ENCODE measurements at regions not wholly inside any gene's neighbourhood (a gene's known extent, or its start where the extent isn't known, plus 50 kb on each side); places are given as distances from the start of the nearest gene placed in this dataset.

- Histone ChIP-seq H3K4me3 (ENCODE audit: extremely low read depth in 1 of 4, insufficient read depth in 2 of 4, low read depth in 3 of 4, low read length in 4 of 4) (no peak overlapping the region), H2AK5ac (ENCODE audit: low read depth, low read length) (no peak overlapping the region), H4K20me1 (replicated peaks in 1 of 2; ENCODE audit: control insufficient read depth in 1 of 2, insufficient read depth in 2 of 2, low read length in 2 of 2) (no peaks in the 10 kb centered on the region), H3K36me3 (ENCODE audit: control insufficient read depth in 2 of 4, insufficient read depth in 4 of 4, low read length in 3 of 4) (no peaks in the 10 kb centered on the region), H3K23ac (ENCODE audit: insufficient read length) (no peak overlapping the region), H3K9ac (replicated peaks in 1 of 4; ENCODE audit: extremely low read depth in 1 of 4, low read depth in 3 of 4, low read length in 3 of 4) (no peak overlapping the region), H3K4me2 (ENCODE audit: insufficient read depth in 1 of 2, low read depth in 2 of 2, low read length in 2 of 2) (no peak overlapping the region), H3K9me3 (ENCODE audit: insufficient read depth in 2 of 2, low read depth in 1 of 2, low read length in 1 of 2) (no peaks in the 10 kb centered on the region), H3K4me1 (replicated peaks in 1 of 4; ENCODE audit: control insufficient read depth in 3 of 4, insufficient read depth in 4 of 4, low read length in 3 of 4) (peaks cover 0 to 5% (median 1%) of the 10 kb centered on the region in 4 experiments; a peak in 2 of 7 replicates), H3K23me2 (ENCODE audit: low read depth, low read length) (no peaks in the 10 kb centered on the region), H3K27ac (ENCODE audit: low read depth, low read length) (no peak overlapping the region), H3K18ac (ENCODE audit: extremely low read depth, low read length) (no peak overlapping the region), H4K8ac (ENCODE audit: extremely low read depth, insufficient read depth, low read length) (no peak overlapping the region), H2BK12ac (ENCODE audit: low read depth, low read length) (no peak overlapping the region), H3K79me1 (ENCODE audit: low read depth, low read length) (no peaks in the 10 kb centered on the region), H3K79me2 (ENCODE audit: control insufficient read depth in 1 of 2, insufficient read depth in 2 of 2, low read length in 2 of 2) (no peaks in the 10 kb centered on the region), H3K4ac (replicated peaks; ENCODE audit: insufficient read length, low read depth, low read length) (no peak overlapping the region), H3K14ac (ENCODE audit: insufficient read length) (no peak overlapping the region), H2BK5ac (ENCODE audit: low read depth, low read length) (no peak overlapping the region), H3K56ac (replicated peaks; ENCODE audit: insufficient read length, low read depth, low read length) (no peak overlapping the region), H2BK20ac (ENCODE audit: low read length) (no peak overlapping the region), H2BK120ac (replicated peaks; ENCODE audit: low read depth, low read length) (no peak overlapping the region), H2BK15ac (ENCODE audit: low read length) (no peak overlapping the region), H3K27me3 (replicated peaks in 1 of 4; ENCODE audit: control insufficient read depth in 3 of 4, extremely low read depth in 1 of 4, insufficient read depth in 3 of 4, low read length in 3 of 4) (no peaks in the 10 kb centered on the region), H2AFZ (ENCODE audit: low read length) (no peak overlapping the region), H4K91ac (replicated peaks; ENCODE audit: insufficient read length, low read length) (no peak overlapping the region), H4K5ac (ENCODE audit: insufficient read length, low read depth, low read length) (no peak overlapping the region)
- DNase-seq (ENCODE audit: low read depth in 1 of 2, low spot score in 2 of 2) (no peak), FAIRE-seq (no peak)
- 88% methylated on average over 12 of the region's 12 CpGs; no CpG with 5 or more reads in 1 of the 2 experiments for WGBS, 2 experiments (ENCODE audit: extremely low coverage in 1 of 2, insufficient coverage in 1 of 2, insufficient read length in 1 of 2, insufficient replicate concordance in 2 of 2, low coverage in 1 of 2, low lambda C conversion rate in 2 of 2, missing lambda C conversion rate in 1 of 2)
- POLR2A ChIA-PET (ENCODE audit: partially characterized antibody), result interaction anchor here (1.4 kb wide), 1 partner anchor 176 kb away, joined by 4 read pairs; no protein-coding TSS in a partner anchor
- CTCF ChIA-PET (ENCODE audit: partially characterized antibody), result interaction anchor here (0.6 kb wide), 1 partner anchor 483 kb away, joined by 3 read pairs; no protein-coding TSS in a partner anchor
- no peak for TF ChIP-seq SIRT6 (IDR thresholded peaks at IDR 0.05; ENCODE audit: low read length)
- TF ChIP-seq ZNF274 (IDR thresholded peaks at IDR 0.05; ENCODE audit: borderline replicate concordance, extremely low read depth, low read length), result no peak
- no peak for TF ChIP-seq BRCA1 (IDR thresholded peaks at IDR 0.05; ENCODE audit: low read depth, low read length)
- no peak for TF ChIP-seq CTBP2 (IDR thresholded peaks at IDR 0.05; ENCODE audit: borderline replicate concordance, insufficient read depth, insufficient read length, low read length)
- no peak for TF ChIP-seq FOSL1 (IDR thresholded peaks at IDR 0.05; ENCODE audit: insufficient read depth, low read depth, low read length)
- no peak for TF ChIP-seq RFX5 (IDR thresholded peaks at IDR 0.05; ENCODE audit: borderline replicate concordance, low read depth, low read length)
- no peak for TF ChIP-seq GABPA (IDR thresholded peaks at IDR 0.05; ENCODE audit: borderline replicate concordance, insufficient read depth, low read length)
- TF ChIP-seq KDM4A (IDR thresholded peaks at IDR 0.05; ENCODE audit: low read depth, low read length, severe bottlenecking), result no peak
- no peak for TF ChIP-seq SP2 (IDR thresholded peaks at IDR 0.05; ENCODE audit: low read length)
- TF ChIP-seq CBX8 (IDR thresholded peaks at IDR 0.05; ENCODE audit: borderline replicate concordance, low read depth, low read length), result no peak
- TF ChIP-seq TEAD4 (IDR thresholded peaks at IDR 0.05; ENCODE audit: low read depth, low read length), result no peak
- TF ChIP-seq SRF (IDR thresholded peaks at IDR 0.05; ENCODE audit: low read depth, low read length), result no peak
- no peak for TF ChIP-seq JUND (IDR thresholded peaks at IDR 0.05; ENCODE audit: low read length)
Measured at GRCh38 chr13:44259045-44260027, 114.3 kb upstream of the SERP2 start.
